ENCODE measurements at regions not wholly inside any gene's neighbourhood (a gene's known extent, or its start where the extent isn't known, plus 50 kb on each side); places are given as distances from the start of the nearest gene placed in this dataset.

GRCh38 chr2:8510519-8510918 is 171.3 kb upstream of the ID2 start:
- Histone ChIP-seq H4K20me1 (ENCODE audit: insufficient read depth) (no peaks in the 10 kb centered on the region), H3F3A (ENCODE audit: insufficient read depth, low read length, poor library complexity, severe bottlenecking) (no peaks in the 10 kb centered on the region), H2AFZ (ENCODE audit: low read depth, low read length) (no peak overlapping the region), H3K4me2 (ENCODE audit: low read length) (no peak overlapping the region), H3K79me2 (replicated peaks; ENCODE audit: insufficient read depth, low read length) (no peaks in the 10 kb centered on the region), H3K4me3 (ENCODE audit: low read length) (no peak overlapping the region), H3K27ac (ENCODE audit: low read length) (no peak overlapping the region), H3K27me3 (ENCODE audit: insufficient read depth, low read depth, low read length) (no peaks in the 10 kb centered on the region), H3K9me2 (ENCODE audit: insufficient read depth, low read length) (no peaks in the 10 kb centered on the region), H3K36me3 (ENCODE audit: insufficient read depth, low read length) (no peaks in the 10 kb centered on the region), H3K9ac (ENCODE audit: low read length) (no peak overlapping the region), H3K9me3 (ENCODE audit: low read length) (no peaks in the 10 kb centered on the region)
- TF ChIP-seq EZH2 (IDR thresholded peaks at IDR 0.05; ENCODE audit: borderline replicate concordance, insufficient read depth, low read length, poor library complexity, severe bottlenecking) = no peak
- TF ChIP-seq MXI1 (conservative IDR thresholded peaks at IDR 0.05; ENCODE audit: poor library complexity, severe bottlenecking) = no peak
- TF ChIP-seq SMC3 (conservative IDR thresholded peaks at IDR 0.05; ENCODE audit: poor library complexity) = no peak
- TF ChIP-seq REST (IDR thresholded peaks at IDR 0.05; ENCODE audit: borderline replicate concordance) = no peak
- no peak for TF ChIP-seq CTCF (IDR thresholded peaks at IDR 0.05; ENCODE audit: poor library complexity, severe bottlenecking)
- no peak for TF ChIP-seq POLR2AphosphoS5 (IDR thresholded peaks at IDR 0.05)
- TF ChIP-seq EP300 (conservative IDR thresholded peaks at IDR 0.05; ENCODE audit: poor library complexity, severe bottlenecking) = no peak

- no peak overlapping the region for H3K4me2 ChIP-seq (ENCODE audit: low read length)
- no peaks in the 10 kb centered on the region for H3K9me3 ChIP-seq (ENCODE audit: low read length)
- H3F3A ChIP-seq (ENCODE audit: insufficient read depth, low read length, poor library complexity, severe bottlenecking) = no peaks in the 10 kb centered on the region
- TF ChIP-seq EZH2 (IDR thresholded peaks at IDR 0.05; ENCODE audit: borderline replicate concordance, insufficient read depth, low read length, poor library complexity, severe bottlenecking) = no peak
- no peak for TF ChIP-seq REST (IDR thresholded peaks at IDR 0.05; ENCODE audit: borderline replicate concordance)
- TF ChIP-seq CTCF (IDR thresholded peaks at IDR 0.05; ENCODE audit: poor library complexity, severe bottlenecking) = no peak
- no peak for TF ChIP-seq POLR2AphosphoS5 (IDR thresholded peaks at IDR 0.05)
- no peak for TF ChIP-seq RAD21 (conservative IDR thresholded peaks at IDR 0.05)
- TF ChIP-seq EP300 (conservative IDR thresholded peaks at IDR 0.05; ENCODE audit: poor library complexity, severe bottlenecking) = no peak
- no peak for TF ChIP-seq MXI1 (conservative IDR thresholded peaks at IDR 0.05; ENCODE audit: poor library complexity, severe bottlenecking)
- no peak for TF ChIP-seq SMC3 (conservative IDR thresholded peaks at IDR 0.05; ENCODE audit: poor library complexity)
- no peak overlapping the region for H3K4me3 ChIP-seq (ENCODE audit: low read length)
- no peak overlapping the region for H3K27ac ChIP-seq (ENCODE audit: low read length)
- H3K79me2 ChIP-seq (replicated peaks; ENCODE audit: insufficient read depth, low read length) = no peaks in the 10 kb centered on the region
- H2AFZ ChIP-seq (ENCODE audit: low read depth, low read length) = no peak overlapping the region
- H4K20me1 ChIP-seq (ENCODE audit: insufficient read depth) = no peaks in the 10 kb centered on the region
- no peak overlapping the region for H3K9ac ChIP-seq (ENCODE audit: low read length)
- H3K9me2 ChIP-seq (ENCODE audit: insufficient read depth, low read length) = no peaks in the 10 kb centered on the region
- no peaks in the 10 kb centered on the region for H3K36me3 ChIP-seq (ENCODE audit: insufficient read depth, low read length)
- H3K27me3 ChIP-seq (ENCODE audit: insufficient read depth, low read depth, low read length) = no peaks in the 10 kb centered on the region
Measured at GRCh38 chr2:8511868-8512612, 169.8 kb upstream of the ID2 start.

All from neural cell (in vitro differentiated cells).